Psoas muscle (tissue), 7 donors: ENCODE measurements at regions not wholly inside any gene's neighbourhood (a gene's known extent, or its start where the extent isn't known, plus 50 kb on each side); places are given as distances from the start of the nearest gene placed in this dataset.

Experiments
- ATAC-seq, 4 donors: fragments of 200-7000 bp; cut with Tn5 transposase; one replicate each; pipeline ENCODE4 v1.9.1; 2020; ENCODE audit warnings: moderate library complexity in 3 of 4, mild to moderate bottlenecking in 2 of 4
- DNase-seq, 2 donors: peaks; one replicate each; pipeline ENCODE4 v3.0.0-alpha.2; 2020
- H3K27ac ChIP-seq: fragments of 200-600 bp; one replicate; pipeline ENCODE4 v1.8.0; 2022
- H3K27me3 ChIP-seq, 3 donors: fragments of 200-600 bp in 1 of 3; one replicate each; pipeline versions ENCODE4 v1.6.1 to v1.8.0; 2013 to 2022; ENCODE audit warnings: low read length in 2 of 3, mild to moderate bottlenecking in 2 of 3, moderate library complexity in 1 of 3; ENCODE audit not compliant: insufficient read depth in 3 of 3
- H3K36me3 ChIP-seq, 2 donors: fragments of 200-600 bp in 1 of 2; one replicate each; pipeline versions ENCODE4 v1.6.1 to v1.8.0; 2013 to 2022; ENCODE audit warnings: low read depth in 1 of 2, mild to moderate bottlenecking in 1 of 2, moderate library complexity in 1 of 2; ENCODE audit not compliant: insufficient read depth in 1 of 2
- H3K4me1 ChIP-seq: fragments of 200-600 bp; one replicate; pipeline ENCODE4 v1.8.0; 2022
- H3K4me3 ChIP-seq: fragments of 200-600 bp; one replicate; pipeline ENCODE4 v1.8.0; 2022; ENCODE audit warnings: mild to moderate bottlenecking
- H3K9me3 ChIP-seq: fragments of 200-600 bp; one replicate; pipeline ENCODE4 v1.8.0; 2022
- CTCF ChIP-seq: fragments of 200-600 bp; IDR thresholded peaks from one replicate; pipeline ENCODE4 v1.8.0; 2022; ENCODE audit warnings: antibody characterized with exemption
- WGBS, 3 donors: extraction: QIAGEN DNeasy Blood & Tissue Kit; methylation state at CpG; one replicate each; pipeline versions ENCODE4 v1.1.6 to v1.1.7; 2013; 5-methylcytosine and 5-hydroxymethylcytosine counted together
- intact Hi-C, 2 donors: fragments of 100-400 bp; cut with DNase I; formaldehyde crosslinking; loops; one replicate each; pipeline versions ENCODE4 v1.11.0 to v1.14.2; 2022
- donor health status: healthy with polysubstance abuse.
- donor health status: DM: no; HTN: no; CAD: no; lungs with moderate emphysema.
- donor health status: Bipolar disorder and iron deficiency.
- donor health status: healthy.
- donor health status: DM: yes; HTN: yes; CAD: no.
- donor health status: DM: no; HTN: no; CAD: no.
- donor health status: DM: yes; HTN: yes; CAD: no.

- Histone ChIP-seq H3K4me3 (no peak overlapping the region), H3K36me3 (no peaks in the 10 kb centered on the region), H3K9me3 (no peaks in the 10 kb centered on the region), H3K4me1 (peaks cover 18% of the 10 kb centered on the region), H3K27ac (no peak overlapping the region), H3K27me3 (no peaks in the 10 kb centered on the region)
- intact Hi-C loops: loop anchor here in 1 of 2 donors (10.0 kb wide), 1 partner anchor 401 kb away; the partner anchor contains the start of gene MAFB
- WGBS, 3 donors: 78 to 87% (median 86%) methylated on average over 1 of the region's 1 CpG
- DNase-seq: no peak
- no peak for TF ChIP-seq CTCF
- no peak for ATAC-seq
Measured at GRCh38 chr20:40283689-40284088, 405.3 kb downstream of the MAFB start.

- Histone ChIP-seq H3K27ac (no peak overlapping the region), H3K36me3 (no peaks in the 10 kb centered on the region), H3K4me3 (no peak overlapping the region), H3K9me3 (no peaks in the 10 kb centered on the region), H3K27me3 (no peaks in the 10 kb centered on the region), H3K4me1 (peaks cover 18% of the 10 kb centered on the region)
- intact Hi-C loops: loop anchor here in 1 of 2 donors (10.0 kb wide), 1 partner anchor 402 kb away; the partner anchor contains the start of gene MAFB
- TF ChIP-seq CTCF: no peak
- 78 to 80% (median 80%) methylated on average over 2 of the region's 2 CpGs for WGBS, 3 donors
- ATAC-seq (no peak), DNase-seq (no peak)
Measured at GRCh38 chr20:40282941-40283340, 406.1 kb downstream of the MAFB start.

- Histone ChIP-seq H3K4me1 (peaks cover 14% of the 10 kb centered on the region), H3K4me3 (no peak overlapping the region), H3K36me3 (no peaks in the 10 kb centered on the region), H3K9me3 (no peaks in the 10 kb centered on the region), H3K27me3 (no peaks in the 10 kb centered on the region), H3K27ac (no peak overlapping the region)
- TF ChIP-seq CTCF: no peak
- DNase-seq: no peak
- intact Hi-C loops: loop anchor here in 1 of 2 donors (10.0 kb wide), 1 partner anchor 402 kb away; the partner anchor contains the start of gene MAFB
- WGBS, 3 donors: 35 to 53% (median 46%) methylated on average over 2 of the region's 2 CpGs
- ATAC-seq: no peak
Measured at GRCh38 chr20:40282541-40282940, 406.5 kb downstream of the MAFB start.

- no peak overlapping the region for H3K4me3 ChIP-seq
- no peaks in the 10 kb centered on the region for H3K27me3 ChIP-seq
- no peaks in the 10 kb centered on the region for H3K9me3 ChIP-seq
- 97 to 99% (median 98%) methylated on average over 4 of the region's 4 CpGs for WGBS, 3 donors
- intact Hi-C loops: loop anchor here in 1 of 2 donors (10.0 kb wide), 1 partner anchor 404 kb away; the partner anchor contains the start of gene MAFB
- H3K36me3 ChIP-seq: no peaks in the 10 kb centered on the region
- ATAC-seq (no peak), DNase-seq (no peak)
- peaks cover 9% of the 10 kb centered on the region for H3K4me1 ChIP-seq
- no peak for TF ChIP-seq CTCF
- H3K27ac ChIP-seq: no peak overlapping the region
Measured at GRCh38 chr20:40280616-40281015, 408.4 kb downstream of the MAFB start.

GRCh38 chr20:40279390-40279789 is 409.6 kb downstream of the MAFB start:
- DNase-seq (no peak), ATAC-seq (peak; percentile 48 to 72 (median 66))
- TF ChIP-seq CTCF: no peak
- Histone ChIP-seq H3K4me3 (no peak overlapping the region), H3K27ac (peak overlapping the region; percentile 50), H3K36me3 (no peaks in the 10 kb centered on the region), H3K4me1 (peaks cover 9% of the 10 kb centered on the region), H3K27me3 (no peaks in the 10 kb centered on the region), H3K9me3 (no peaks in the 10 kb centered on the region)
- 26 to 57% (median 41%) methylated on average over 1 of the region's 1 CpG for WGBS, 3 donors
- intact Hi-C loops: no loop called here
